Caco-2 (cell line): ENCODE measurements at regions not wholly inside any gene's neighbourhood (a gene's known extent, or its start where the extent isn't known, plus 50 kb on each side); places are given as distances from the start of the nearest gene placed in this dataset.

Source experiments
- BruUV-seq: library from RNA; stranded (reverse); fragments of 400-500 nt; replicated peaks from 2 replicates; lab custom pipeline; 2021; lab: Mats Ljungman, UMichigan
- CTCF ChIA-PET: fragments of 300-600 bp; sonication (Branson Sonifier 250); formaldehyde crosslinking; loops from one replicate; lab custom pipeline; 2022; ENCODE audit warnings: antibody characterized with exemption; lab: Charles Lee
- POLR2A ChIA-PET: fragments of 300-600 bp; sonication (Branson Sonifier 250); formaldehyde crosslinking; loops from one replicate; lab custom pipeline; 2022; ENCODE audit warnings: antibody characterized with exemption; lab: Charles Lee
- DNase-seq, 2 experiments: peaks; one replicate each; pipeline versions ENCODE4 v3.0.0 to v3.0.0-alpha.2; 2020 to 2022
- H3K27me3 ChIP-seq: replicated peaks from 2 replicates; pipeline ENCODE4 v1.6.0; 2011; ENCODE audit warnings: low read length; ENCODE audit not compliant: control insufficient read depth, insufficient read depth
- H3K36me3 ChIP-seq: 2 replicates; pipeline ENCODE4 v1.5.1; 2011; ENCODE audit warnings: low read length; ENCODE audit not compliant: control insufficient read depth, insufficient read depth
- H3K4me1 ChIP-seq: fragments of 250-450 bp; sonication (Bioruptor Pico); 2 replicates; pipeline ENCODE4 v1.5.1; 2020; ENCODE audit warnings: mild to moderate bottlenecking
- H3K4me3 ChIP-seq: 2 replicates; pipeline ENCODE4 v1.5.1; 2011; ENCODE audit warnings: low read depth, mild to moderate bottlenecking, control low read depth, low read length
- H3K9me3 ChIP-seq: fragments of 250-450 bp; sonication (Bioruptor Pico); 2 replicates; pipeline ENCODE4 v1.5.1; 2020; ENCODE audit warnings: mild to moderate bottlenecking, moderate library complexity
- H3K27ac Mint-ChIP-seq: one replicate; pipeline ENCODE4 v1.8.0; 2022; ENCODE audit warnings: mixed read lengths; ENCODE audit not compliant: unreplicated experiment
- H3K27me3 Mint-ChIP-seq: one replicate; pipeline ENCODE4 v1.8.0; 2022; ENCODE audit warnings: mixed read lengths; ENCODE audit not compliant: insufficient read depth, unreplicated experiment
- H3K36me3 Mint-ChIP-seq: one replicate; pipeline ENCODE4 v1.8.0; 2022; ENCODE audit warnings: mild to moderate bottlenecking, mixed read lengths; ENCODE audit not compliant: insufficient read depth, unreplicated experiment
- H3K4me1 Mint-ChIP-seq: one replicate; pipeline ENCODE4 v1.8.0; 2022; ENCODE audit warnings: low read depth, mixed read lengths; ENCODE audit not compliant: unreplicated experiment
- H3K4me3 Mint-ChIP-seq: one replicate; pipeline ENCODE4 v1.8.0; 2022; ENCODE audit warnings: mild to moderate bottlenecking, moderate library complexity, mixed read lengths; ENCODE audit not compliant: unreplicated experiment
- H3K9me3 Mint-ChIP-seq: one replicate; pipeline ENCODE4 v1.8.0; 2022; ENCODE audit warnings: mixed read lengths; ENCODE audit not compliant: unreplicated experiment
- intact Hi-C: fragments of 100-400 bp; cut with micrococcal nuclease; formaldehyde crosslinking; loops from one replicate; pipeline ENCODE4 v1.10.0; 2022; ENCODE audit not compliant: unreplicated experiment
- TF ChIP-seq, protein P1 (sequence below), 2 experiments: fragments of 200-600 bp in 1 of 2; IDR thresholded peaks; 1 replicate in 1 of 2; 2 replicates in 1 of 2; pipeline versions ENCODE4 v1.5.1 to v1.8.0; 2011 to 2022; ENCODE audit warnings: antibody characterized with exemption in 1 of 2, control low read depth in 1 of 2, inconsistent platforms in 1 of 2, low read depth in 1 of 2, low read length in 1 of 2, mild to moderate bottlenecking in 1 of 2, moderate library complexity in 1 of 2; ENCODE audit not compliant: insufficient read depth in 1 of 2, severe bottlenecking in 1 of 2, unreplicated experiment in 1 of 2

- Mint-ChIP-seq H3K27ac (no peak overlapping the region), H3K4me1 (no peaks in the 10 kb centered on the region), H3K36me3 (no peaks in the 10 kb centered on the region), H3K4me3 (no peak overlapping the region), H3K27me3 (peaks cover 11% of the 10 kb centered on the region), H3K9me3 (no peaks in the 10 kb centered on the region)
- BruUV-seq: no TSS peak
- ChIA-PET POLR2A (no interaction called here), CTCF (no interaction called here)
- Histone ChIP-seq H3K9me3 (no peaks in the 10 kb centered on the region), H3K4me3 (no peak overlapping the region), H3K4me1 (no peaks in the 10 kb centered on the region), H3K36me3 (no peaks in the 10 kb centered on the region), H3K27me3 (no peaks in the 10 kb centered on the region)
- intact Hi-C loops: no loop called here
- TF ChIP-seq, protein P1, sequence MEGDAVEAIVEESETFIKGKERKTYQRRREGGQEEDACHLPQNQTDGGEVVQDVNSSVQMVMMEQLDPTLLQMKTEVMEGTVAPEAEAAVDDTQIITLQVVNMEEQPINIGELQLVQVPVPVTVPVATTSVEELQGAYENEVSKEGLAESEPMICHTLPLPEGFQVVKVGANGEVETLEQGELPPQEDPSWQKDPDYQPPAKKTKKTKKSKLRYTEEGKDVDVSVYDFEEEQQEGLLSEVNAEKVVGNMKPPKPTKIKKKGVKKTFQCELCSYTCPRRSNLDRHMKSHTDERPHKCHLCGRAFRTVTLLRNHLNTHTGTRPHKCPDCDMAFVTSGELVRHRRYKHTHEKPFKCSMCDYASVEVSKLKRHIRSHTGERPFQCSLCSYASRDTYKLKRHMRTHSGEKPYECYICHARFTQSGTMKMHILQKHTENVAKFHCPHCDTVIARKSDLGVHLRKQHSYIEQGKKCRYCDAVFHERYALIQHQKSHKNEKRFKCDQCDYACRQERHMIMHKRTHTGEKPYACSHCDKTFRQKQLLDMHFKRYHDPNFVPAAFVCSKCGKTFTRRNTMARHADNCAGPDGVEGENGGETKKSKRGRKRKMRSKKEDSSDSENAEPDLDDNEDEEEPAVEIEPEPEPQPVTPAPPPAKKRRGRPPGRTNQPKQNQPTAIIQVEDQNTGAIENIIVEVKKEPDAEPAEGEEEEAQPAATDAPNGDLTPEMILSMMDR (IDR thresholded peaks at IDR 0.05; ENCODE audit: insufficient read depth in 1 of 2, low read depth in 1 of 2, low read length in 1 of 2, severe bottlenecking in 1 of 2, unreplicated experiment in 1 of 2): no peak
- no peak for DNase-seq
Observed at GRCh38 chr12:78418919-78419318, 445.7 kb upstream of the SYT1 start.

- no peak for DNase-seq
- CTCF ChIA-PET: no interaction called here
- Mint-ChIP-seq H3K36me3 (no peaks in the 10 kb centered on the region), H3K4me3 (no peak overlapping the region), H3K27me3 (peaks cover 11% of the 10 kb centered on the region), H3K9me3 (no peaks in the 10 kb centered on the region), H3K27ac (no peak overlapping the region), H3K4me1 (no peaks in the 10 kb centered on the region)
- Histone ChIP-seq H3K9me3 (no peaks in the 10 kb centered on the region), H3K4me3 (no peak overlapping the region), H3K4me1 (no peaks in the 10 kb centered on the region), H3K36me3 (no peaks in the 10 kb centered on the region), H3K27me3 (no peaks in the 10 kb centered on the region)
- no TSS peak for BruUV-seq
- TF ChIP-seq, protein P1 (IDR thresholded peaks at IDR 0.05; ENCODE audit: insufficient read depth in 1 of 2, low read depth in 1 of 2, low read length in 1 of 2, severe bottlenecking in 1 of 2, unreplicated experiment in 1 of 2): no peak
- intact Hi-C loops: no loop called here
- POLR2A ChIA-PET: no interaction called here
Observed at GRCh38 chr12:78419513-78419912, 445.1 kb upstream of the SYT1 start.

DNA sequence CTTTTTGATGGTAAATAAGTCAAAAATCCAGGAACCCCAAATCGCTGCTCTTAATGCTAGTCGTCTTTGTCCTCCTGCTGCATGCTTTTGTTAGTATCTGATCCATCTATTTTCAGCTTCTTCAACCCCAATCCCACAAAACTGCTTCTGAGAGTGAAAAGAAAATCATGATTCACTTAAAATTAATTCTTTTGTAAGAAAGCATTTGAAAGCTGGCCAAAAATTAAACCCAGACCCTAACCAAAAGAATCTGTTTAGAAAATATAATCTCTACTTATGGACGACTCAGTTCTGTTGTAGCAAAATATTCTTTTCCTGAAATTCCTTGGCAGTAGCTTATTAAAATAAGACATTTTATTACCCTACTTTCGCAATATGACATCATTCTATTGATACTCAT lies 443.6 kb upstream of the SYT1 start:
- Mint-ChIP-seq H3K36me3 (no peaks in the 10 kb centered on the region), H3K4me1 (no peaks in the 10 kb centered on the region), H3K27me3 (peaks cover 8% of the 10 kb centered on the region), H3K27ac (no peak overlapping the region), H3K9me3 (no peaks in the 10 kb centered on the region), H3K4me3 (no peak overlapping the region)
- BruUV-seq: no TSS peak
- no peaks in the 10 kb centered on the region for H3K4me1 ChIP-seq
- ChIA-PET CTCF (no interaction called here), POLR2A (no interaction called here)
- DNase-seq: no peak
- H3K36me3 ChIP-seq: no peaks in the 10 kb centered on the region
- intact Hi-C loops: no loop called here
- TF ChIP-seq, protein P1 (IDR thresholded peaks at IDR 0.05; ENCODE audit: insufficient read depth in 1 of 2, low read depth in 1 of 2, low read length in 1 of 2, severe bottlenecking in 1 of 2, unreplicated experiment in 1 of 2): no peak
- no peaks in the 10 kb centered on the region for H3K9me3 ChIP-seq
- no peaks in the 10 kb centered on the region for H3K27me3 ChIP-seq
- H3K4me3 ChIP-seq: no peak overlapping the region
